Kidney epithelial cell (primary cell): ENCODE measurements at regions not wholly inside any gene's neighbourhood (a gene's known extent, or its start where the extent isn't known, plus 50 kb on each side); places are given as distances from the start of the nearest gene placed in this dataset.

Experiments used
- DNase-seq: peaks from one replicate; pipeline ENCODE4 v3.0.0-alpha.2; 2010; ENCODE audit warnings: low read depth
- H3K27me3 ChIP-seq: 2 replicates; pipeline ENCODE4 v1.6.0; 2011; ENCODE audit warnings: low read length; ENCODE audit not compliant: control insufficient read depth, insufficient read depth
- H3K36me3 ChIP-seq: 2 replicates; pipeline ENCODE4 v1.5.1; 2011; ENCODE audit warnings: low read length; ENCODE audit not compliant: control insufficient read depth, insufficient read depth
- H3K4me3 ChIP-seq: 2 replicates; pipeline ENCODE4 v1.5.1; 2011; ENCODE audit warnings: low read depth, mild to moderate bottlenecking, control low read depth, low read length
- TF ChIP-seq, protein P1 (sequence below): IDR thresholded peaks from 2 replicates; pipeline ENCODE4 v1.5.1; 2011; ENCODE audit warnings: mild to moderate bottlenecking, moderate library complexity, low read length, control low read depth, inconsistent platforms; ENCODE audit not compliant: insufficient read depth, poor library complexity, severe bottlenecking

DNA sequence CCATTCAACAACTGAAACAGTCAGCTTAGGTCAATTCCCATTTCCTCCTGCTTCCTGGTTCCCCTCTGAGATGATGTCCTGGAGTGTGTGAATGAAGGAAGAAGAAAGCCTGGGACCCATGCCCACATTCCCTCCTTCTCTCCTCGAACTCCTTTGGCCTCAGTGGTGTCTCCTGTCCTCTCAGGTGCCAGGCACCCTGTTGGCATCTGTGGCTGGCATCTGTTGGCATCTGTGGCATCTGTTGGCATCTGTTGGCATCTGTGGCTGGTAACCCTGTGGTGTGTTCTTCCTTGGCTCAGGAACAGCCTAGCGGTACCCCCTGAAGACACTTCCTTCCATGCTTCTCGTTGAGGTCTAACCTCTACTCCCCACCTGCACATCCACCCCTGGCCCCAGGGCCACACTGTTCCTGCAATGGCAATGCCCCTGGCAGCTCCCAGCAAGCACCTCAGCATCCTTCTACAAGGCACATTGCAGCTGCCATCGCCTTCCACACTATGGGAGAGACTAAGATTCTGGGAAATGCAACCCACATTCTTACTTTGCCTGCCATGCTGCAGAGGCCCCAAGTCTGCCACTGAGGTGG lies 114.4 kb upstream of the NEBL start:
- TF ChIP-seq, protein P1, sequence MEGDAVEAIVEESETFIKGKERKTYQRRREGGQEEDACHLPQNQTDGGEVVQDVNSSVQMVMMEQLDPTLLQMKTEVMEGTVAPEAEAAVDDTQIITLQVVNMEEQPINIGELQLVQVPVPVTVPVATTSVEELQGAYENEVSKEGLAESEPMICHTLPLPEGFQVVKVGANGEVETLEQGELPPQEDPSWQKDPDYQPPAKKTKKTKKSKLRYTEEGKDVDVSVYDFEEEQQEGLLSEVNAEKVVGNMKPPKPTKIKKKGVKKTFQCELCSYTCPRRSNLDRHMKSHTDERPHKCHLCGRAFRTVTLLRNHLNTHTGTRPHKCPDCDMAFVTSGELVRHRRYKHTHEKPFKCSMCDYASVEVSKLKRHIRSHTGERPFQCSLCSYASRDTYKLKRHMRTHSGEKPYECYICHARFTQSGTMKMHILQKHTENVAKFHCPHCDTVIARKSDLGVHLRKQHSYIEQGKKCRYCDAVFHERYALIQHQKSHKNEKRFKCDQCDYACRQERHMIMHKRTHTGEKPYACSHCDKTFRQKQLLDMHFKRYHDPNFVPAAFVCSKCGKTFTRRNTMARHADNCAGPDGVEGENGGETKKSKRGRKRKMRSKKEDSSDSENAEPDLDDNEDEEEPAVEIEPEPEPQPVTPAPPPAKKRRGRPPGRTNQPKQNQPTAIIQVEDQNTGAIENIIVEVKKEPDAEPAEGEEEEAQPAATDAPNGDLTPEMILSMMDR, result no peak
- Histone ChIP-seq H3K27me3 (no peaks in the 10 kb centered on the region), H3K36me3 (no peaks in the 10 kb centered on the region), H3K4me3 (no peak overlapping the region)
- DNase-seq, result no peak

DNA sequence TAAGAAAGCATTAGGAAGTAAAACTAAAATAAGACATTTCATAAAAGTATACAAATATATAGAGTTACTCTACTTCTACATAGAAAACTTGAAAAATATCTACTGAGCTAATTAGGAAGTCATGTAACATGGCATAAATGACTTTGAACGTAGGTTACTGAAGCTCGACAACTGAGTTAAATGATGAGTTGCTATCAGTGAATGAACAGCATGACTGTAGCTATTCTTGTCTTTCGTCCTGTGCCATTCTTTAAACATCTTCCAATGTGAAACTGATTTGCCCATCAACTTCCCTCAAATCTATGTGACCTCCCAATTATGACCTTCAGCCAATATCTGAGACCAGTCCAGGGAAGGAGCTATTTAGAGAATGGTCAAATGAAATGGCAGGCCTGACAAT lies 113.5 kb upstream of the NEBL start:
- H3K27me3 ChIP-seq, result no peaks in the 10 kb centered on the region
- no peak overlapping the region for H3K4me3 ChIP-seq
- DNase-seq, result no peak
- H3K36me3 ChIP-seq, result no peaks in the 10 kb centered on the region
- TF ChIP-seq, protein P1, result no peak

DNA sequence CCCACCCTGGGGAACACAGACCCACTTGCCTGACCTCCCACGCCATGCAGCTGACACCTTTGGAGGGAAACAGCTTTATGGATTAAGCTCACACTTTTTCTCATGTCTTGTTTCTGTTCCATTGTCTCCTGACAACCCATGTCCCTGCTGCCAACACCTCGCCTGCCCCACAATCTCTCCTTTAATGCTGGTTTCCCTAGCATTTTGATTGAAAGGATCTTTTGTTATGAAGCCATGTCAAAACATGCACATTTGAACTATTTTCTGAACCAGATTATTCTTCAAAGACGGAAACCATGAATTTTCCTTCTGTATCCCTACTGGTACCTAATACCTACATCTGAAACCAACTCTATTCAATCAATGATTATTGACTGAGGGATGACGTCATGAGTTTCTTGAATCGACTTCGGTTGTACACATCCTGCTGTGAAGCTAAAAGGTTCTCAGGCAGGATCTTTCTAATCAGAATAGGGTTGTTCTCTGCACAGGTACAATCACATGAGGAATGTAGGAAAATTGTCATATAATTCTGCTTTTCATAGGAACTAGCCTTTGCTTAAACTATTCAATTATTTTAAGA lies 106.2 kb upstream of the NEBL start:
- Histone ChIP-seq H3K36me3 (no peaks in the 10 kb centered on the region), H3K27me3 (no peaks in the 10 kb centered on the region), H3K4me3 (no peak overlapping the region)
- TF ChIP-seq, protein P1, result no peak
- DNase-seq, result no peak

DNA sequence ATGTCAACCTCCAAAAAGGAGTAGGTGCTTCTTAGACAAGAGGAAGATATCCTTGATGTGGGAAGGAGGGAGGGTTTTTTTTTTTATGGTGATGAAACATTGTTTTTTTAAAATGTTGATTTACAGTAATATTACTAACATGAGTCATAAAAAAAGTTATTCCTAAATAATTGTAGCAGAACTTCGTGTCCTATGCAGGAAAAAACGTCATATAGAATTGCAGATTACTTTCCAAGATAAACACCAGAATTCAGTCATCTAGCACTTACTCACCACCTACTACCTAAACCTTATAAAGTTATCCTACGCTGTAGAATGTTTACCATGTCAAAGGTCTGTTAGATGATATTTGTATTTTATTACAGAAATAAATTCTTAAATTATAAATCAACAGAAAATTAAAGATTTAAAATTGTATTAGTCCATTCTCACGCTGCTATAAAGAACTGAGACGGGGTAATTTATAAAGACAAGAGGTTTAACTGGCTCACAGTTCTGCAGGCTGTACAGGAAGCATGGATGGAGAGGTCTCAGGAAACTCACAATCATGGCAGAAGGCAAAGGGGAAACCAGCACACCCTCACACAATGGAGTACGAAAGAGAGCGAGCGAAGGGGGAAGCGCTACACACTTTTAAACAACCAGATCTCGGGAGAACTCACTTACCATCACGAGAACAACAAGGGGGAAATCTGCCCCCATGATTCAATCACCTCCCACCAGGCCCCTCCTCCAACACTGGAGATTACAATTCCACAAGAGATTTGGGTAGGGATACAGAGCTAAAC lies 105.2 kb upstream of the NEBL start:
- TF ChIP-seq, protein P1, result no peak
- Histone ChIP-seq H3K4me3 (no peak overlapping the region), H3K36me3 (no peaks in the 10 kb centered on the region), H3K27me3 (no peaks in the 10 kb centered on the region)
- DNase-seq, result no peak

DNA sequence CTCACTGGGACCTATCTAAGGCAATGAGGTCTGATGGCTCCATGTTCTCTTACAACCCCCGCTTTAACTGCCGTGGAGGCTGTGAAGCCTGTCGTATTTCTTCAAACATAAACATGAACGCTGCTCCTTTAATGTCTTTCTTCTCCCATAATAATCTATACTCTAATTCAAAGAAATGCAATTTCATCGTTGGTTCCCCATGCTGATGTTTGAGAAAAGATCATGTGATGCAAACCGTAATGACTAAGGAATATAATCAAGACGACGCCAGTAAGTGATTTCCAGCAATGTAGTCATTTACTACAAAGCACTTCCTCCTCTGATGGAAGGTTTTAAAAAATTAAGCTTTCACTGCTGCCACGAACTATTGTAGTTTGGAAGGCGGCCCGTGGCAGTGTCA lies 102.6 kb upstream of the NEBL start:
- Histone ChIP-seq H3K27me3 (no peaks in the 10 kb centered on the region), H3K4me3 (no peak overlapping the region), H3K36me3 (no peaks in the 10 kb centered on the region)
- TF ChIP-seq, protein P1, result no peak
- DNase-seq, result no peak
